Activated CD4-positive, alpha-beta T cell treated with anti-CD3 and anti-CD28 coated beads, Interleukin-2, amount 10 ng/mL, durations not matched to agents 7 days and 5 days (primary cell): ENCODE measurements at regions not wholly inside any gene's neighbourhood (a gene's known extent, or its start where the extent isn't known, plus 50 kb on each side); places are given as distances from the start of the nearest gene placed in this dataset.

Experiments
- CTCF ChIA-PET: fragments of 350-600 bp; sonication (Branson Sonifier 250); formaldehyde crosslinking; loops from one replicate; lab custom pipeline; 2021; ENCODE audit warnings: antibody characterized with exemption; lab: Charles Lee
- POLR2A ChIA-PET: fragments of 350-600 bp; sonication (Branson Sonifier 250); formaldehyde crosslinking; loops from one replicate; lab custom pipeline; 2021; ENCODE audit warnings: antibody characterized with exemption; lab: Charles Lee
- DNase-seq: peaks from one replicate; pipeline ENCODE4 v3.0.0-alpha.2; 2020
- H3K27ac Mint-ChIP-seq: one replicate; pipeline ENCODE4 v1.8.0; 2021; ENCODE audit warnings: mild to moderate bottlenecking, moderate library complexity, mixed read lengths
- H3K27me3 Mint-ChIP-seq: one replicate; pipeline ENCODE4 v1.8.0; 2021; ENCODE audit warnings: mixed read lengths
- H3K36me3 Mint-ChIP-seq: one replicate; pipeline ENCODE4 v1.8.0; 2021; ENCODE audit warnings: low read depth, mixed read lengths
- H3K4me1 Mint-ChIP-seq: one replicate; pipeline ENCODE4 v1.8.0; 2021; ENCODE audit warnings: mixed read lengths
- H3K4me3 Mint-ChIP-seq: one replicate; pipeline ENCODE4 v1.8.0; 2021; ENCODE audit warnings: mild to moderate bottlenecking, moderate library complexity, mixed read lengths
- H3K9me3 Mint-ChIP-seq: one replicate; pipeline ENCODE4 v1.8.0; 2021; ENCODE audit warnings: mixed read lengths

GRCh38 chr15:31814082-31814481, 216.2 kb upstream of the CHRNA7 start:
- CTCF ChIA-PET = no interaction called here
- H3K27ac Mint-ChIP-seq = no peak overlapping the region

GRCh38 chr15:31815411-31816155, 214.7 kb upstream of the CHRNA7 start:
- ChIA-PET CTCF (no interaction called here), POLR2A (no interaction called here)
- Mint-ChIP-seq H3K9me3 (no peaks in the 10 kb centered on the region), H3K4me1 (no peaks in the 10 kb centered on the region), H3K27ac (no peak overlapping the region), H3K4me3 (no peak overlapping the region), H3K27me3 (no peaks in the 10 kb centered on the region), H3K36me3 (no peaks in the 10 kb centered on the region)
- no peak for DNase-seq

More at GRCh38 chr15:31814082-31814481, 216.2 kb upstream of the CHRNA7 start:
- Mint-ChIP-seq H3K4me3 (no peak overlapping the region), H3K4me1 (no peaks in the 10 kb centered on the region), H3K9me3 (no peaks in the 10 kb centered on the region), H3K27me3 (no peaks in the 10 kb centered on the region), H3K36me3 (no peaks in the 10 kb centered on the region)
- no peak for DNase-seq
- POLR2A ChIA-PET = no interaction called here

GRCh38 chr15:31822463-31822862, 207.9 kb upstream of the CHRNA7 start:
- no peaks in the 10 kb centered on the region for H3K36me3 Mint-ChIP-seq
- CTCF ChIA-PET = no interaction called here

GRCh38 chr15:31824024-31824423, 206.3 kb upstream of the CHRNA7 start:
- ChIA-PET POLR2A (no interaction called here), CTCF (no interaction called here)
- H3K27me3 Mint-ChIP-seq = peaks cover 4% of the 10 kb centered on the region
- H3K27ac Mint-ChIP-seq = no peak overlapping the region
- DNase-seq = no peak
- no peaks in the 10 kb centered on the region for H3K9me3 Mint-ChIP-seq
- no peaks in the 10 kb centered on the region for H3K36me3 Mint-ChIP-seq
- H3K4me3 Mint-ChIP-seq = no peak overlapping the region
- H3K4me1 Mint-ChIP-seq = no peaks in the 10 kb centered on the region

More at GRCh38 chr15:31822463-31822862, 207.9 kb upstream of the CHRNA7 start:
- Mint-ChIP-seq H3K27ac (no peak overlapping the region), H3K27me3 (peaks cover 2% of the 10 kb centered on the region), H3K9me3 (no peaks in the 10 kb centered on the region), H3K4me3 (no peak overlapping the region), H3K4me1 (no peaks in the 10 kb centered on the region)
- no peak for DNase-seq
- POLR2A ChIA-PET = no interaction called here

- no peak overlapping the region for H3K27ac Mint-ChIP-seq
- H3K9me3 Mint-ChIP-seq = no peaks in the 10 kb centered on the region
- H3K4me3 Mint-ChIP-seq = no peak overlapping the region
- CTCF ChIA-PET = interaction anchor here (0.5 kb wide), 1 partner anchor 672 kb away, joined by 3 read pairs; no protein-coding TSS in a partner anchor
- no peak for DNase-seq
- POLR2A ChIA-PET = no interaction called here
- H3K4me1 Mint-ChIP-seq = no peaks in the 10 kb centered on the region
- H3K27me3 Mint-ChIP-seq = peaks cover 2% of the 10 kb centered on the region
- H3K36me3 Mint-ChIP-seq = no peaks in the 10 kb centered on the region
Observed at GRCh38 chr15:31828594-31828993, 201.7 kb upstream of the CHRNA7 start.

GRCh38 chr15:31830591-31830990, 199.7 kb upstream of the CHRNA7 start:
- ChIA-PET CTCF (no interaction called here), POLR2A (no interaction called here)
- Mint-ChIP-seq H3K9me3 (no peaks in the 10 kb centered on the region), H3K4me1 (no peaks in the 10 kb centered on the region), H3K27ac (no peak overlapping the region), H3K27me3 (peaks cover 4% of the 10 kb centered on the region), H3K4me3 (no peak overlapping the region), H3K36me3 (no peaks in the 10 kb centered on the region)
- DNase-seq = no peak

- Mint-ChIP-seq H3K9me3 (no peaks in the 10 kb centered on the region), H3K4me1 (no peaks in the 10 kb centered on the region), H3K4me3 (no peak overlapping the region), H3K27ac (no peak overlapping the region), H3K27me3 (peaks cover 4% of the 10 kb centered on the region), H3K36me3 (no peaks in the 10 kb centered on the region)
- ChIA-PET POLR2A (no interaction called here), CTCF (no interaction called here)
- DNase-seq = no peak
Observed at GRCh38 chr15:31831596-31831995, 198.7 kb upstream of the CHRNA7 start.

GRCh38 chr15:31834654-31835053, 195.7 kb upstream of the CHRNA7 start:
- no peaks in the 10 kb centered on the region for H3K9me3 Mint-ChIP-seq
- POLR2A ChIA-PET = no interaction called here

GRCh38 chr15:31839388-31839787, 190.9 kb upstream of the CHRNA7 start:
- CTCF ChIA-PET = no interaction called here
- no peak overlapping the region for H3K27ac Mint-ChIP-seq

More at GRCh38 chr15:31834654-31835053, 195.7 kb upstream of the CHRNA7 start:
- no peak overlapping the region for H3K4me3 Mint-ChIP-seq
- H3K27me3 Mint-ChIP-seq = peaks cover 2% of the 10 kb centered on the region
- H3K36me3 Mint-ChIP-seq = no peaks in the 10 kb centered on the region
- no peak for DNase-seq
- H3K4me1 Mint-ChIP-seq = no peaks in the 10 kb centered on the region
- CTCF ChIA-PET = no interaction called here
- H3K27ac Mint-ChIP-seq = no peak overlapping the region

GRCh38 chr15:31840849-31841476, 189.4 kb upstream of the CHRNA7 start:
- no peak overlapping the region for H3K4me3 Mint-ChIP-seq
- H3K9me3 Mint-ChIP-seq = no peaks in the 10 kb centered on the region
- no peak overlapping the region for H3K27ac Mint-ChIP-seq
- no peaks in the 10 kb centered on the region for H3K4me1 Mint-ChIP-seq
- no peak for DNase-seq
- H3K27me3 Mint-ChIP-seq = no peaks in the 10 kb centered on the region
- POLR2A ChIA-PET = no interaction called here
- CTCF ChIA-PET = no interaction called here
- H3K36me3 Mint-ChIP-seq = no peaks in the 10 kb centered on the region

More at GRCh38 chr15:31839388-31839787, 190.9 kb upstream of the CHRNA7 start:
- H3K4me3 Mint-ChIP-seq = no peak overlapping the region
- H3K36me3 Mint-ChIP-seq = no peaks in the 10 kb centered on the region
- DNase-seq = no peak
- H3K9me3 Mint-ChIP-seq = no peaks in the 10 kb centered on the region
- no peaks in the 10 kb centered on the region for H3K4me1 Mint-ChIP-seq
- H3K27me3 Mint-ChIP-seq = peaks cover 2% of the 10 kb centered on the region
- POLR2A ChIA-PET = no interaction called here

- H3K36me3 Mint-ChIP-seq = no peaks in the 10 kb centered on the region
- ChIA-PET CTCF (no interaction called here), POLR2A (no interaction called here)
- H3K27me3 Mint-ChIP-seq = no peaks in the 10 kb centered on the region
- DNase-seq = no peak
- H3K9me3 Mint-ChIP-seq = no peaks in the 10 kb centered on the region
- H3K4me1 Mint-ChIP-seq = no peaks in the 10 kb centered on the region
- no peak overlapping the region for H3K4me3 Mint-ChIP-seq
- H3K27ac Mint-ChIP-seq = no peak overlapping the region
Observed at GRCh38 chr15:31842532-31843195, 187.7 kb upstream of the CHRNA7 start.

GRCh38 chr15:31843426-31844055, 186.8 kb upstream of the CHRNA7 start:
- Mint-ChIP-seq H3K4me1 (no peaks in the 10 kb centered on the region), H3K9me3 (no peaks in the 10 kb centered on the region), H3K36me3 (no peaks in the 10 kb centered on the region), H3K27ac (no peak overlapping the region), H3K4me3 (no peak overlapping the region), H3K27me3 (no peaks in the 10 kb centered on the region)
- POLR2A ChIA-PET = no interaction called here
- CTCF ChIA-PET = no interaction called here
- no peak for DNase-seq

GRCh38 chr15:31845791-31846190, 184.5 kb upstream of the CHRNA7 start:
- Mint-ChIP-seq H3K4me1 (no peaks in the 10 kb centered on the region), H3K36me3 (no peaks in the 10 kb centered on the region), H3K4me3 (no peak overlapping the region), H3K27ac (no peak overlapping the region), H3K27me3 (no peaks in the 10 kb centered on the region), H3K9me3 (no peaks in the 10 kb centered on the region)
- no peak for DNase-seq
- POLR2A ChIA-PET = no interaction called here
- CTCF ChIA-PET = no interaction called here
